H9 (cell line): ENCODE measurements at regions not wholly inside any gene's neighbourhood (a gene's known extent, or its start where the extent isn't known, plus 50 kb on each side); places are given as distances from the start of the nearest gene placed in this dataset.

ENCODE experiments used
- DNase-seq: peaks from one replicate; pipeline ENCODE4 v3.0.0-alpha.2; 2017
- H2AFZ ChIP-seq: one replicate; pipeline ENCODE4 v1.6.1; 2013; ENCODE audit warnings: mild to moderate bottlenecking, low read length, control low read depth, moderate library complexity
- H2AK5ac ChIP-seq: 2 replicates; pipeline ENCODE4 v1.6.1; 2013; ENCODE audit warnings: low read length, control low read depth, mixed read lengths; ENCODE audit not compliant: insufficient read length
- H2BK120ac ChIP-seq: one replicate; pipeline ENCODE4 v1.6.1; 2013; ENCODE audit warnings: low read depth, mild to moderate bottlenecking, low read length, control low read depth, inconsistent platforms; ENCODE audit not compliant: poor library complexity, severe bottlenecking
- H2BK12ac ChIP-seq: 2 replicates; pipeline ENCODE4 v1.6.1; 2013; ENCODE audit warnings: low read length, control low read depth, mixed read lengths, low read depth; ENCODE audit not compliant: insufficient read length
- H2BK15ac ChIP-seq: 2 replicates; pipeline ENCODE4 v1.6.1; 2013; ENCODE audit warnings: low read depth, low read length, control low read depth
- H2BK20ac ChIP-seq: one replicate; pipeline ENCODE4 v1.6.1; 2013; ENCODE audit warnings: low read depth, mild to moderate bottlenecking, low read length, control low read depth, inconsistent platforms; ENCODE audit not compliant: poor library complexity, severe bottlenecking
- H2BK5ac ChIP-seq: 2 replicates; pipeline ENCODE4 v1.6.1; 2013; ENCODE audit warnings: low read length, control low read depth, mixed read lengths; ENCODE audit not compliant: insufficient read length
- H3K14ac ChIP-seq: 2 replicates; pipeline ENCODE4 v1.6.1; 2013; ENCODE audit warnings: low read length, control low read depth; ENCODE audit not compliant: insufficient read depth
- H3K18ac ChIP-seq: 2 replicates; pipeline ENCODE4 v1.6.1; 2013; ENCODE audit warnings: low read depth, mild to moderate bottlenecking, mixed read lengths, low read length, control low read depth; ENCODE audit not compliant: insufficient read length
- H3K23ac ChIP-seq: 2 replicates; pipeline ENCODE4 v1.6.1; 2013; ENCODE audit warnings: low read length, control low read depth, mixed read lengths, low read depth; ENCODE audit not compliant: insufficient read length
- H3K23me2 ChIP-seq: 2 replicates; pipeline ENCODE4 v1.6.1; 2013; ENCODE audit warnings: low read depth, mild to moderate bottlenecking, mixed read lengths, low read length, control low read depth; ENCODE audit not compliant: insufficient read length, poor library complexity, severe bottlenecking
- H3K27ac ChIP-seq: 2 replicates; pipeline ENCODE4 v1.5.1; 2013; ENCODE audit warnings: low read length, control low read depth, mixed read lengths, low read depth; ENCODE audit not compliant: insufficient read length
- H3K27me3 ChIP-seq: 2 replicates; pipeline ENCODE4 v1.6.1; 2013; ENCODE audit warnings: low read length, control low read depth, inconsistent platforms; ENCODE audit not compliant: insufficient read depth
- H3K4ac ChIP-seq: 2 replicates; pipeline ENCODE4 v1.6.1; 2013; ENCODE audit warnings: low read depth, mild to moderate bottlenecking, control low read depth, inconsistent platforms, low read length, moderate library complexity
- H3K4me1 ChIP-seq: 2 replicates; pipeline ENCODE4 v1.6.1; 2013; ENCODE audit warnings: low read length, control low read depth, inconsistent platforms; ENCODE audit not compliant: insufficient read depth
- H3K4me2 ChIP-seq: 2 replicates; pipeline ENCODE4 v1.6.1; 2013; ENCODE audit warnings: low read length, control low read depth, mixed read lengths; ENCODE audit not compliant: insufficient read length, insufficient read depth
- H3K56ac ChIP-seq: 2 replicates; pipeline ENCODE4 v1.6.1; 2013; ENCODE audit warnings: low read depth, mild to moderate bottlenecking, mixed read lengths, low read length, control low read depth; ENCODE audit not compliant: insufficient read length
- H3K79me1 ChIP-seq: 2 replicates; pipeline ENCODE4 v1.6.1; 2013; ENCODE audit warnings: low read depth, mild to moderate bottlenecking, moderate library complexity, low read length, control low read depth, inconsistent platforms; ENCODE audit not compliant: insufficient read depth, poor library complexity, severe bottlenecking
- H3K79me2 ChIP-seq: 2 replicates; pipeline ENCODE4 v1.6.1; 2013; ENCODE audit warnings: low read length, control low read depth, inconsistent platforms; ENCODE audit not compliant: insufficient read depth
- H3K9ac ChIP-seq: 2 replicates; pipeline ENCODE4 v1.6.1; 2013; ENCODE audit warnings: low read length, control low read depth, mixed read lengths; ENCODE audit not compliant: insufficient read length; ENCODE audit errors: extremely low read depth
- H3K9me3 ChIP-seq: one replicate; pipeline ENCODE4 v1.6.1; 2013; ENCODE audit warnings: low read depth, low read length, inconsistent platforms; ENCODE audit not compliant: control insufficient read depth
- H3T11ph ChIP-seq: one replicate; pipeline ENCODE4 v1.6.1; 2013; ENCODE audit warnings: mild to moderate bottlenecking, low read length, control low read depth, inconsistent platforms
- H4K20me1 ChIP-seq: one replicate; pipeline ENCODE4 v1.6.1; 2013; ENCODE audit not compliant: control insufficient read depth, insufficient read length, insufficient read depth
- H4K5ac ChIP-seq: 2 replicates; pipeline ENCODE4 v1.6.1; 2013; ENCODE audit warnings: low read depth, mild to moderate bottlenecking, mixed read lengths, low read length, control low read depth; ENCODE audit not compliant: insufficient read length
- H4K8ac ChIP-seq: replicated peaks from 2 replicates; pipeline ENCODE4 v1.6.1; 2013; ENCODE audit warnings: low read length, control low read depth, mixed read lengths, low read depth; ENCODE audit not compliant: insufficient read length
- H4K91ac ChIP-seq: 2 replicates; pipeline ENCODE4 v1.6.1; 2013; ENCODE audit warnings: low read depth, mild to moderate bottlenecking, moderate library complexity, mixed read lengths, low read length, control low read depth; ENCODE audit not compliant: insufficient read length
- H3K27ac Mint-ChIP-seq, 3 experiments: 2 replicates in 2 of 3; 3 replicates in 1 of 3; pipeline ENCODE4 v1.8.0; 2020 to 2021; ENCODE audit warnings: mixed read lengths in 3 of 3, mild to moderate bottlenecking in 1 of 3, moderate library complexity in 1 of 3
- H3K27me3 Mint-ChIP-seq: 2 replicates; pipeline ENCODE4 v1.8.0; 2021; ENCODE audit warnings: low read depth, mild to moderate bottlenecking, moderate library complexity, mixed read lengths
- H3K36me3 Mint-ChIP-seq, 3 experiments: 2 replicates in 2 of 3; 3 replicates in 1 of 3; pipeline ENCODE4 v1.8.0; 2020 to 2021; ENCODE audit warnings: low read depth in 3 of 3, mixed read lengths in 3 of 3; ENCODE audit not compliant: insufficient read depth in 1 of 3
- H3K4me1 Mint-ChIP-seq, 2 experiments: 2 replicates each; pipeline ENCODE4 v1.8.0; 2020; ENCODE audit warnings: mixed read lengths in 2 of 2
- H3K4me3 Mint-ChIP-seq, 2 experiments: 2 replicates in 1 of 2; 3 replicates in 1 of 2; pipeline ENCODE4 v1.8.0; 2020 to 2021; ENCODE audit warnings: mild to moderate bottlenecking in 2 of 2, mixed read lengths in 2 of 2, moderate library complexity in 1 of 2
- H3K9me3 Mint-ChIP-seq, 2 experiments: 2 replicates in 1 of 2; 3 replicates in 1 of 2; pipeline ENCODE4 v1.8.0; 2020; ENCODE audit warnings: mild to moderate bottlenecking in 2 of 2, mixed read lengths in 2 of 2, moderate library complexity in 1 of 2
- TF ChIP-seq, protein P1 (sequence below): fragments of 200-600 bp; sonication (generic); conservative IDR thresholded peaks from 3 replicates; pipeline ENCODE4 v1.8.0; 2021; ENCODE audit warnings: antibody characterized with exemption, mild to moderate bottlenecking

DNA sequence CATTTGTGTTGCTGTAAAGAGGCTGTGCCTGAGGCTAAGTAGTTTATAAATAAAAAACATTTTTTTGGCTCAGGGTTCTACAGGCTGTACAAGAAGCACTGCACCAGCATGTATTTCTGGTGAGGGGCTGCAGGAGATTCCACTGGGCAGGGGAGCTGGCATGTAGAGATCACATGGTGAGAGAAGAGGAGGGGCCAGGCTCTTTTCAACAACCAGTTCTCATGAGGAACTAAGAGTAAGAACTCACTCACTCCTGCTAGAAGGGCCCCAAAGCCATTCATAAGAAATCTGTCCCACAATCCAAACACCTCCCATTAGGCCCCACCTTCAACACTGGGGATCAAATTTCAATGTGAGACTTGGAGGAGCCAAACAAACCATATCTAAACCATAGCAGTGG lies 214.9 kb upstream of the LMCD1 start:
- no peak overlapping the region for H4K91ac ChIP-seq
- Mint-ChIP-seq H3K27me3 (no peaks in the 10 kb centered on the region), H3K4me3 (no peak overlapping the region), H3K4me1 (peaks cover 7 to 9% of the 10 kb centered on the region in 2 experiments), H3K36me3 (no peaks in the 10 kb centered on the region), H3K9me3 (peaks cover 0 to 2% of the 10 kb centered on the region in 2 experiments; a peak in 1 of 5 replicates), H3K27ac (peak overlapping the region in 1 of 3 experiments; percentile 76; a peak in 3 of 7 replicates)
- no peaks in the 10 kb centered on the region for H4K20me1 ChIP-seq
- no peak overlapping the region for H3K18ac ChIP-seq
- no peak overlapping the region for H2AFZ ChIP-seq
- H3K9ac ChIP-seq, result no peak overlapping the region
- H3K23me2 ChIP-seq, result no peaks in the 10 kb centered on the region
- H4K5ac ChIP-seq, result no peak overlapping the region
- TF ChIP-seq, protein P1, sequence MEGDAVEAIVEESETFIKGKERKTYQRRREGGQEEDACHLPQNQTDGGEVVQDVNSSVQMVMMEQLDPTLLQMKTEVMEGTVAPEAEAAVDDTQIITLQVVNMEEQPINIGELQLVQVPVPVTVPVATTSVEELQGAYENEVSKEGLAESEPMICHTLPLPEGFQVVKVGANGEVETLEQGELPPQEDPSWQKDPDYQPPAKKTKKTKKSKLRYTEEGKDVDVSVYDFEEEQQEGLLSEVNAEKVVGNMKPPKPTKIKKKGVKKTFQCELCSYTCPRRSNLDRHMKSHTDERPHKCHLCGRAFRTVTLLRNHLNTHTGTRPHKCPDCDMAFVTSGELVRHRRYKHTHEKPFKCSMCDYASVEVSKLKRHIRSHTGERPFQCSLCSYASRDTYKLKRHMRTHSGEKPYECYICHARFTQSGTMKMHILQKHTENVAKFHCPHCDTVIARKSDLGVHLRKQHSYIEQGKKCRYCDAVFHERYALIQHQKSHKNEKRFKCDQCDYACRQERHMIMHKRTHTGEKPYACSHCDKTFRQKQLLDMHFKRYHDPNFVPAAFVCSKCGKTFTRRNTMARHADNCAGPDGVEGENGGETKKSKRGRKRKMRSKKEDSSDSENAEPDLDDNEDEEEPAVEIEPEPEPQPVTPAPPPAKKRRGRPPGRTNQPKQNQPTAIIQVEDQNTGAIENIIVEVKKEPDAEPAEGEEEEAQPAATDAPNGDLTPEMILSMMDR, result no peak
- H3K27me3 ChIP-seq, result no peaks in the 10 kb centered on the region
- no peaks in the 10 kb centered on the region for H3K4me1 ChIP-seq
- H3K79me1 ChIP-seq, result no peaks in the 10 kb centered on the region
- no peak overlapping the region for H3K27ac ChIP-seq
- H3K14ac ChIP-seq, result no peak overlapping the region
- H2BK12ac ChIP-seq, result no peak overlapping the region
- H2BK120ac ChIP-seq, result no peak overlapping the region
- no peak overlapping the region for H2BK5ac ChIP-seq
- H3K9me3 ChIP-seq, result no peaks in the 10 kb centered on the region
- no peak overlapping the region for H2BK15ac ChIP-seq
- no peak for DNase-seq
- H3K79me2 ChIP-seq, result no peaks in the 10 kb centered on the region
- H3K23ac ChIP-seq, result no peak overlapping the region
- H3T11ph ChIP-seq, result no peak overlapping the region
- H2BK20ac ChIP-seq, result no peak overlapping the region
- H3K4ac ChIP-seq, result no peak overlapping the region
- H3K4me2 ChIP-seq, result no peak overlapping the region
- no peak overlapping the region for H2AK5ac ChIP-seq
- no peak overlapping the region for H4K8ac ChIP-seq
- H3K56ac ChIP-seq, result no peak overlapping the region
